ENCODE measurements at regions not wholly inside any gene's neighbourhood (a gene's known extent, or its start where the extent isn't known, plus 50 kb on each side); places are given as distances from the start of the nearest gene placed in this dataset.

DNA sequence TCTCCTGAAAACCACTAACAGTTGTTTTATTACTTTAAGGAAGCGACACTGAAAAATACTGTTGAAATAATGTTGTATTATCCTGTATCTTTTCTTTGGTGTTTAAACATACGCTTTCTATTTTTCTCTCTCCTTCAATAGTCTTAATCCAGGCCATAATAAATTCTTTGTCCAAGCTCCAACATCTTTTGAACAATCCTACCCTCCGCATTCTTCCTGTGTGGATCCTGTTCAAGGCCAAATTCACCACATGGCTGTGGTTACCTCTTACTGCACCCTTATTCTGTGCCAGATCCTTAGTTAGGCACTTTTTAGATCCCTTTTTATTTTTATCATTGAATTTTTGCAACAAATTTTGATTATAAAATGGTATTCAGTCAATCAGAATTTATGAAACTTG lies 1691.5 kb downstream of the MAT2B start:
- no peak for DNase-seq (ENCODE audit: low spot score)

DNA sequence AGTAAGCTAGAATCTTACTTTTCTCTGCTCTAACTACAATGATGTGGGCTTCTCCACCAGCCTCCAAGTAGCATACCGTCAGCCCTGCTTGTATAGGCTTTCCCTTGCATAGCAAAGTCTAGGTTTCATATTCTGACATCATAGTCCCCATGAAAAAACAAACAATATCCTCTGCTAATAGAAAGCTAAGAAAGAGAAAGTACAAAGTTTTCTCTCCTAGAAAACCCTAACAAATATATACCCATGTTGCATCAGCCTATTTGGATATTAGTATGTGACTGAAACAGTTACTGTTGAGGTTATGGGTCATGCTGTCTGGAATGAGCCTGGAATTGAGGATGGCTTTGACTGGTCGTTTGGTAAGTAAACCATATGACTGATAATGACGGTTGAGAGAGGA lies 1696.0 kb downstream of the MAT2B start:
- no peak for DNase-seq (ENCODE audit: low spot score)

DNA sequence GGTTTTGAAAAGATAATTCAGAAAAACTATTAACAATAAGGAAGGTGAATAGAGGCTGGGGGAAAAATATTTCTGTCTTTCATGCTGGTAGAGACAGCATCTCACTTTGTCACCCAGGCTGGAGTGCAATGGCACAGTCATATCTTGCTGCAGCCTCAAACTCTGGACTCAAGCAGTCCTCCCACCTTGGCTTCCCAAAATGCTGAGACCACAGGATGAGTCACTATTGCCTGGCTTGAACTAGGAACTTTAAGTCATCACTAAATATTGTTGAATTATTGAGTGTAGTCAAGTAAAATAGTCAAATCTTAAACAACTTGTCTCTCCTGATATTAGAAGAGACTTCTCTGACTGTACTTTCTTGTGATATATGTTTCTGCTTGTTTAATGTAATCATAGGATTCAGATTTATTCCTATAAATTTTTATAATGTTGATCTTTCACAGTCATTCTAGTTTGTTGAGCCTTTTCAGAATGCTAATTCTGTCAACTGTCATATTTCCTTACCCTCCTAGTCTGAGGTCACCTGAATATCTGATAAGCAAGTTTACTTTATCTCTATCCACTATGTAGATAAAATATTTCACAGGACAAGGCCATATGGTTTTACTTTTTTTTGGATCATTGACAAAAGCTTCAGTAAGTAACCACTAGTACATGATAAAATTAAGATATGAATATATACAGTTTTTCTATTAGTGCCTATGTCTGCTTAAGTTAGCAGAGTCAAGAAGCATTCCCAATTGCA lies 1696.5 kb downstream of the MAT2B start:
- no peak for DNase-seq (ENCODE audit: low spot score)

DNA sequence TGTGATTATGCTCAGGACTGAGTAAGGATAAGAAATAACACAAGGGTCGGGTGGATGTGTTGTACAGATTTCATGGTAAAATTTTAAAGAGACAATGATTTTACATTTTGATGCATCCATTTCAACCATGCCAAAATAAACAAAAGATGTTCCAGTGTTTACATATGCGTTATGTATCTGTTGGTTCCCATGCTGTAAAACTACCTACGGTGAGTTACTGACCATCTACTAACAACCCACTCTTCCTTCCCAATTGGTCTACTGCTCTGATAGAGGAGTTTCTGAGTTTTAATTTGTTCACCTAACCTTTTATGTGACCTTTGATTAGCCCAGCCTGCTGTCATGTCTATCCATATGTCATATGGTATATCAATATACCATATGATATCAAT lies 1697.1 kb downstream of the MAT2B start:
- no peak for DNase-seq (ENCODE audit: low spot score)

DNA sequence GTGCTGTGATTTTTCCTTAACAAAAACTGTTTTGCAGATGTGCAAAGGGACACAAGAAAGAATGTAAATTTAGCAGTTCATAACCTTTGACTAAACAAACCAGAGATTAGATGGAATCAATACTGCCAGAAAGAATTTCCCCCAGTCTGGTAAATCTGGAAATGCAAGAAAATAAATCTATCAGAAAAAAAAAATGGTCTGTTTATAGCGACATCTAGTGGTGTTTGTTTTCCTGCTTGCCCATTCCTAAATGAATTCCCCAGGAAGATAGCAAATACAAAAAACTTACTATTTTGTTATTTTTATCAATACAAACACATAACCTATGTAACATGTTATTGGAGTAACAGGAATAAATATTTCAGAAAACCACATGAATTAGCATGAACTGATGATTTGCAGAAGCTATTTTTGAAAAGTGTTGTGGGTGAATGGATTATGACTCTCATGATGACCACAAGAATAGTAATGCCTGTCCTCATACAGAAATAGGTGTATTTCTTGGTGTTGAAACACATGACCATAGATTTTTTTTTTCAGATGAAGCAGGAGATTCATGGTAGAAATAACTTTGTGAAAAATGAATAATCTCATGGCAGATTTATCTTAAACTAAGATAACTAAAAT lies 1703.8 kb downstream of the MAT2B start:
- DNase-seq (ENCODE audit: low spot score), result peak; percentile 30

DNA sequence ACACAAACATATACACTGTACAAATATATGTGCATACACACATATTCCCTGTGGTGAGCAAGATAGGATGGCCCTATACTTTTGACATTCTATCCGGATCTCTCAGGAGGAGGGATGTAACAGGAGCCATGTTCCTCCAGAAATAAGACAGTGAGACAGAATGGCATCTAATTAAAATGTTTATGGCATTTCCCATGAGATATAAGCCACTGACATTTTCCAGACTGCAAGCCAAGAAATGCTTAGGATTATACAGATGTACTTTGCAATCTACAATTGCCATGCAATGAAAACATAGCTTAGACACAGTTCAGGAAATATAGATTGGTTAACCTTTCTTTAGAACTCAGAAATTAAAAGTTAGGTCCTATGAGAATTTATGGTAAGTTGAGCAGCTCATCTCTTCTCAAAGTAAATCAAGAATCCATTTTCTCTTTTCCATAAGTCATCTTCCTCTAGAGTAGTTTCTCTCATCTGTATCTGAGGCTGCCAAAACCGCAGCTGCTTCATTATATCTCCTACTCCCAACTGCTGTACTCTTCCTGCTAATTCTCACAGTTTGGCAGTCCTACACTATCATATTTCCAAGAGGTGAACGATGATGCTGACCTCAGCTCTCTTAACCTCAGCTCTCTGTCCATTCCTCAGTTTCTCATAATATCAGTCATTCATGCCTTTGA lies 1719.1 kb downstream of the MAT2B start:
- DNase-seq (ENCODE audit: low spot score), result no peak

DNA sequence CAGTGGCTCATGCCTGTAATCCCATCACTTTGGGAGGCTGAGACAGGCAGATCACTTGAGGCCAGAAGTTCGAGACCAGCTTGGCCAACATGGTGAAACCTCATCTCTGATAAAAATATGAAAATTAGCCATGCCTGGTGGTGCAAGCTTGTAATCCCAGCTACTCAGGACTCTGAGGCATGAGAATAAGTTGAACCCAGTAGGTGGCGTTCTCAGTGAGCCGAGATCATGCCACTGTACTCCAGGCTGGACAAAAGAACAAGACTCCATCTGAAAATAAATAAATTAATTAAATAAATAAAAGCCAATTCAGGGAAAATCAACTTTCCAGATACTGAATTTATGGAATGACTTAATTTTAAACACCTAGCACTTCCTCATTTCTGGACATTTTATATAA lies 1722.1 kb downstream of the MAT2B start:
- DNase-seq (ENCODE audit: low spot score), result no peak

DNA sequence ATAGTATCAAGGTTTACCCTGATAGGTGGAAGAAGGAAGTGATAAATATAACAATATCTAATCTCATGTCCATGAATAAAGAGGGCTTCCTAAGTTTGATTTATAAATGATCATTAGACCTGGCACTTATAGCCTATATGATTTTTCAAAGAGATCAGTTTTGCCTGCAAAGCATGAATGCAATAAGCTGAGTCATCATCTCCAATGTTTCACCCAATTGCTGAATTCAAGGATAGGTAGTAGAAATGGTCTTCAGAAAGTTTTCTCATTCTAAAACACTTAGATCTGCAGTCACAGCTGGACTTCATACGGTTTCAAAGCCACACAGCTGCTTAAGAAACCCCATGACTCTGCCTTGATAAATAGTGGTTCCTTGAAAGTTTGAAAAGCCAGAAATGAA lies 1722.8 kb downstream of the MAT2B start:
- DNase-seq (ENCODE audit: low spot score), result no peak

DNA sequence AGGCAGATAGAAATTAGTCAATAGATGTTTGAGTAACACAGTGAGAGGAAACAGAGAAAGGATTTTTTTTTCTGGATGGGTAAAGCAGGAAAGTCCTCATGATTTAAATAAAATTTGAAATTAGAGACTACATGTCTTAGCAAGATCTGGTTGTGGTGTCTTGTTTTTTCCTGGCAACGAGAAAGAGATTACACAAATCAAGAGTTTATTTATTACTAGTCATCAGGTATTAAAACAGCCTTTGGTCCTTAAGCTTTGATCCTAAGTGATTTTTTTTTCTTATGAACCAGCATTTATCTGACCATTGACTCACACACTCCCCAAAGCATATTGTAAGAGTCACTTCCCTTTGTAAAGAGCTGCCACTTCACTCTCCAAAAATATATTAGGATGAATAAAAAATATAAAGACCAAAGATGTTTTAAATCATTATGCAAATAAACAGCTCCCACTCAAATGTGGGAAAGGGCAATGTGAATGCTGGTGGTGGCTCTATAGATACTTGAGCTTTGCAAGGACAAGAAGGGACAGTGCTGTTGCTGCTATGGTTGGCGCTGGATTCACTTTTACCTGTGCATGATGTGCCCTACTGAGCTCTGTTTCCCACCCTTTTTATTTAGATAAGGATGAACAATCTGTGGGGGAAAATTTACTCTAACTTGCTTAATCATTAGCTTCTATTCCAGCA lies 1726.5 kb downstream of the MAT2B start:
- no peak for DNase-seq (ENCODE audit: low spot score)

DNA sequence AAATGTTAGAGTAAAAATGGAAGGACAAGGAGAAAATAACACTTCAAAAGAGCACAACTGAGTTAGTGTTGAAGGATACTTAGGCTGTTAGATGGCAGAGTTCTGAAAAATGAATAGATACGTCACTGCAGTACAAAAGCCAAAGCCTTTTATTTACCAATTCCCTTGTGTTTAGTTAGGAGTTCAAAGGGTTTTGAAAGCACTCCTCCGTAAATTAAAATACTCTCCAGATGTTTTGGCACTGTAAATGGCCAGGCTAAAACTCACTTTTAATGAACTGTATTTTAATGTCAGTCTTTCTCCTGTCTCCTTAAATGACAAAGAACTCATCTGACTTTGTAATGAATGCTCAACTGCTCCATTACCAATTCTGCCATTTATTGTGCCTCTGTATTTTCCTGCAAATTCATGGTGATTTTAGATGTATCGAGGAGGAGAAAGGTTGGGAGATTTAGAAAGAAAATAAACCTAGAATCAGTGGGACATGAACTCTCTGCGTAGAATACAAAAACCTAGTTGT lies 1727.2 kb downstream of the MAT2B start:
- DNase-seq (ENCODE audit: low spot score), result no peak

DNA sequence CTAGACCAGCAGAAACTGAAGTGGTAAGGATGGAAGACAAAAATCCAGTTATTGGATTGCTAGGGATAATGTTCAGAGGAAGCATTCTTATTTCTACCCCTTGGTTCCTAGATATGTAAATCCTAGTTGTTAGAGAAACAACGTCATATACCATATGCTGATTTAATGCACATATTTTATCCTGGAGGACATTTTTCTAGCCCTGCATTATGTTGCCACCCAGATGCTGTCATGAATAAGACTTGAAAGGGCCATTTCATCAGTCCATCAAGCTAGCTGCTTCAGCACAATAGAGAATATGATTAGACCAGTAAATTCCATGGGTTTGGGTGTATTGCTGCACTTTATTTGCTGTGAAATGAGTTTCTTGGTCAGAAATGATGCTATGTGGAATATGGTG lies 1736.4 kb downstream of the MAT2B start:
- no peak for DNase-seq (ENCODE audit: low spot score)

DNA sequence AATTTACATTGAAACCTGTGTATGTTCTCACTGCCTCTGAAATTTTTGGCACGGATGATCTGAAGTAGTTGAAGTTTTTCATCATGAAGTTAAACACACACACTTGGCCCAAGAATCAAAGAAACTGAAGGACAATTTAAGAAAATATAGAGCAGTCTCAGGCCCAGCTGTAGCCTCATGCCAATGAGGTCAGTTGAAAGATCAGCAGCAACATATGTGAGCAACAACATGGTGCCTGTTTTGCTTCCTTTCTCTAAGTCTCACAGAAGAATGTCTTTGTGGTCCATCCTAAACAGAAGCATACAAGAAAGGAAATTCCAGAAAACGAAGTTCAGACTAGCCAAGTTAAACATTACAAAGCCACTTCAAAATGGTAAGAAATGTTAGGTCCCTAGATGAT lies 1737.2 kb downstream of the MAT2B start:
- DNase-seq (ENCODE audit: low spot score), result no peak

DNA sequence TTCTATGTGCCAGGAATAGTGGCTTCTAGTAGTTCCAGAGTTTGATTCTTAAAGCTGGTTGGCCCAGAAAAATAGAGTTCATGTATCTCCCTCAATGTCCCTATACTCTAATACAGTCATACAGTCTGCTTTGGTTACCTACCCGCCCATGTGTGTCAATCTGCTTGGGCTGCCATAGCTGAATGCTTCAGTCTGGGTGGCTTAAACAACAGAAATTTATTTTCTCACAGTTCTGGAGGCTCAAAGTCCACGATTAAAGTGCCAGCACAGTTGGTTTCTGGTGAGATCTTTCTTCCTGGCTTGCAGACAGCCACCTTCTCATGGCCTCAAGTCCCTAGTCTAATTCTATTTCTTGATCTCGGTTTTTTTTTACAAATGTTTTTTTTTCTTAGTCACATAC lies 1739.0 kb downstream of the MAT2B start:
- DNase-seq (ENCODE audit: low spot score), result no peak

DNA sequence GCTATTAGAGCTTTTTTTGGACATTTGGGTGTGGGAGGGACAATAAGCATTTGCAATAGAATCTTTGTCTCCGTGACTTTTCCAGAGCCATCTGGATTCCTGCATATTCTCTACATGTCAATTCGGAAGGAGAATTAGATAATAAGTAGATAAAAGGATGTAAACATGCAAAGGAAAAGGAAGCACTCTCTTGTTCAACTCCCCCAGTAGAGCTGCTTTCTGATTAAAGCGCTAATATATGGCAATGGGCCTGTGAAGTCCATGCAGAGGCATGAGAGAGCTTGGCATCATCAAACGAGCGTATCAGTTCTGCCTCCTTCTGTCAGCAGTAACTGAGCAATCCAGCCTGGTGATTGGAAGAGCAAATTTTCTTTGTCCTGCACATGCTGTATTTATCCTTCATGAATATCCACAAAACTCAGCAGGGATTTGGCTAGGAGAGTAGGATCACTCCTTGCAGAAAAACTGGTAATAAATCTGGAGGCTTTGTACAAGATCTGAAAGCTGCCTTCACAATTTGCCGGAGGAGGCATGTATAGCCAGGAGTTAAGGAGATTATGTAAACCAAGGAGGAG lies 1752.9 kb downstream of the MAT2B start:
- DNase-seq (ENCODE audit: low spot score), result no peak

DNA sequence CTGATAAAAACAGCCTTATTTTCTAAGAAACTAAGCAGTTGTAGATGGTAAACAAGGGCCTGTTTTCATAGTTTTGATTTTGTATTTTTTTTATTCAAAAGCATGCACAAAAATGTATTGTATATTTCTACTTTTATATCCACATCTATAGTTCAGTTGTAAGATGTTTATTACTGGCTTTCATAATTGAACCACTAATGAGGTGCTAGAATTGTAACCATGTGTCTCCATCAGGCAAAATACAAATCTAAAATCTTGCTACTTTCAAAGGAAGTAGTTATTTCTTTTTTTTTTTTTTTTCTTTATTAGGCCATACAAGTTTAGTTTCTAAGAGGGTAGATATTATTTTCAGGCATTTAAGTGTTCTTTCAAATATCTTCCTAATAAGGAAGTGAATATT lies 1755.0 kb downstream of the MAT2B start:
- no peak for DNase-seq (ENCODE audit: low spot score)

DNA sequence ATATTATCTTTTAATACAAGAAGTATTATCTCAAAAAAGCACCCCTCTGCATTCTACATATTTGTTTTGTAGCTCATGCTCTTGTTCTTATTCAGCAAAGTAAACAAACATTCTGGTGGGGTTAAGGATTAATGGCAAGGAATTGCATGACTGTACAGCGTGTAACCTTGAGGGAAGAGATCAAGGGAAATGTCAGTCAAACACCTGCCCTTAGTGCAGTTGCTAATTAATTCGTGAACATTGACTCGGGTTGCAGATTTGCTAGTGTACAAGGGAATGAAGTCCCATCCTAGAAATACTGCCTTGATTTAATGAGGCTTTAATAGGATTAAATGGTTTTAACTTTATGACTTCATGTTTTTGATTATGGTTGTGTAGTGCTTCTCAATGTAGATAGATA lies 1758.1 kb downstream of the MAT2B start:
- no peak for DNase-seq (ENCODE audit: low spot score)

DNA sequence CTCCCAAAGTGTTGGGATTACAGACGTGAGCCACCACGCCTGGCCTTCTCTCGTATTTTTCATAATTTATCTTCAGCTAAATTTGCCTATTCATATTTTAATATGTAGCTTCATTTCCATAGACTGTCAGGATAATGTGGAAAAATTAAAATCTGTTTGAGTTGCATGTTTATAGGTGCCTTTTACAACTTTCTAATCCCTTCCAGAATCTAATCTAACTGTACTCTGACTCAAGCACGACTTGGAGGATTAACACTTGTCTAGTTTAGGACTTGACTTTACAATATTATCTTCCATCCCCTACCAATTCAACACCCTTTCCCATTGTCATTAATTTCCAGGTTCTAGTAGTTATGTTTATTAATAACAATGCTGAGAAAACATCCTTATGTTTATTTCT lies 1761.5 kb downstream of the MAT2B start:
- no peak for DNase-seq (ENCODE audit: low spot score)

DNA sequence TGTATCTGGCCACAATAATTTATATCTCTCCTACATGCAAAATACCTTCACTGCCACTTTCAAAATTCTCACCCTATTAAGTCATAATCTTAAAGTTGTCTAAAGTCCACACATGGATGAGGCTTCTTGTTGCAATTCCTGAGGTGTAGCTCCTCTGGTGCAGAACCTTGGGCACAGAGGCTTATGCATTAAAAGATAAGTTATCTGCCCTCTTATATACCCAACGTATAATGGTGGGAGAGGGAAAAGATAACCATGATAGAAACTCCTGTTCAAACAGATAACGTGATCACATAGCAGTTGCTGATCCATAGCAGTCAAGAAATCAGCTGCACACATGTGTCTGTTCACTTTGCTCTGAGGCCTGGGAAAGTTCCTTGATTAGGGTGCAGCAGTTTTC lies 1767.0 kb downstream of the MAT2B start:
- no peak for DNase-seq (ENCODE audit: low spot score)

DNA sequence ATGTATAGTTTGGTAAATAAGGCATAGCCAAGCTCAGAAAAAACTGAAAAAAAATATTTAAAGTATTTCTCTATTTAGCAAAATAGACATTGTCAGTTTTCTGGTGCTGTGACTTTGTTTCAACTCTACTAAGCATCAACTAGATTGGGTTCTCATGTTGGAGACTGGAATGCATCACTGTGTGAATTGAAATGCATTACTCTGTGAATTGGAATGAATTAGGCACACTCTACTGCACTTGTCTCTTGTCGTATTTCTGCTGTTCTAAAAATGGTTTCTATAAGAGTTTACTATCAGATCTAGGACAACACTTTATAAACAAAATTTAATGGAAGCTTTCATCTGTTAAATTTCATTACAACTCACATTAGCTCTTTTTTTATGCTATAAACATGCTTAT lies 1772.2 kb downstream of the MAT2B start:
- DNase-seq (ENCODE audit: low spot score), result no peak

DNA sequence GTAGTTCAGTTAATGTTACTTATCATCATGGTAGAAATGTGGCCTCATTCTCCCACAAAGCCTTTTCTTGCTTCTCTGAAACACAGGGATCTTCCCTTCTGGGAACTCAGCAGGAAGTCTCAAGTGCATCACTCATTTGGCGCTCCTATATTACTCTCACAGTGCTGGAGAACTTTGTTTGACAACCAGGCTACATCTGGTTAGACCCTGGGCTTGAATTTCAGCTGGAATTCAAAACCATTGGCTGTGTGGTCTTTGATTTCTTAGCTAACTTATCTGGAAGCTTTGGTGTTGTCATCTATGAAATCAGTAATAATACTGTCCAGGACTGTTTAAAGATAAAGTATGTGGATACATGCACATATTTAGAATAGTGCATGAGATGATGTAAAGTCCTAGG lies 1777.1 kb downstream of the MAT2B start:
- DNase-seq (ENCODE audit: low spot score), result no peak

DNA sequence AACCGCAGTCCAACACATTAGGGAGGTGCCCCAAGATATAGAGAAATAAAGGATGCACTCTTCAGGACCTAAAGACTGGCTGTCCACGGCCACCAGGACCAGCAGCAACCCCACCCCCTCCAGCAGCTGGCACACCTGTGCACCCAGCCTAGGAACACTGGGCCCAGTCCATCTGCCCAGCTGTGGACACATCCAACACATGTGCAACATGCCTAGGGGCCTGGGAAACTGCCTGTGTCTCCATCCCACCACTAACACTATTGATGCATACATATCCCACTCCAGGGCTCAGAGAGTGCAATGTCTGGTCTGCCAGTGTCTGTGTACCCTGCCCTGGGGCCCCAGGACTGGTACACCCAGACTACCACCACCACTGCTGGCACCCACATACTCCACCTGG lies 1781.3 kb downstream of the MAT2B start:
- no peak for DNase-seq (ENCODE audit: low spot score)

DNA sequence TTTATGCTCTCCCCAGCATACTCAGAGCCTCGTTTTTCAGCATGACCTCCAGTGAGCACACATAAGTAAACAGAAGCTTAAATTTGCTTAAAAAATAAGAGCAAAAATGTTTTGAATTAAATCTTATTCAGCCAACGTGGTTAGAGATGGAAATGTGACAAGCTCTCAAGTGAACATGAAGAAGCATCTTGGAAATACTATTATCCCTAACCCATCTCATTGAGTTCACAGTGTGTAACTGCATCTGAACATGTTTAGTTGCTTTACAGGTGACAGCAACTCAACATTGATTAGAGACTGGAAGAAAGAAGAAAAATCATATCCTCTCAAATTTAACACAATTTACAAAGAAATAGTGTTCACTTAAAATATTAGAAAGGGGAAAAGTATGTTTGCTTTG lies 1785.1 kb downstream of the MAT2B start:
- no peak for DNase-seq (ENCODE audit: low spot score)

Measured in GM03348 (cell line).